ENCODE measurements at regions not wholly inside any gene's neighbourhood (a gene's known extent, or its start where the extent isn't known, plus 50 kb on each side); places are given as distances from the start of the nearest gene placed in this dataset.
"Not testable (repeated sequence)": the region's sequence is repeated elsewhere in the genome, so short reads cannot be mapped to it uniquely, and the experiment has no call there.

- FAIRE-seq (no peak), DNase-seq (ENCODE audit: low spot score in 2 of 2) (no peak)
Observed at GRCh38 chrX:40530509-40530908, 50.3 kb upstream of the ATP6AP2 start.

GRCh38 chrX:40527543-40527942 is 53.2 kb upstream of the ATP6AP2 start:
- no peak for DNase-seq (ENCODE audit: low spot score in 2 of 2)
- no peak for FAIRE-seq

- DNase-seq (ENCODE audit: low spot score in 2 of 2) (no peak), FAIRE-seq (no peak)
Observed at GRCh38 chrX:40526412-40526811, 54.4 kb upstream of the ATP6AP2 start.

GRCh38 chrX:40525901-40526300 is 54.9 kb upstream of the ATP6AP2 start:
- not testable (repeated sequence) for FAIRE-seq; DNase-seq (ENCODE audit: low spot score in 2 of 2)

GRCh38 chrX:40524423-40524822 is 56.3 kb upstream of the ATP6AP2 start:
- FAIRE-seq (no peak), DNase-seq (ENCODE audit: low spot score in 2 of 2) (no peak)

GRCh38 chrX:40523852-40524251 is 56.9 kb upstream of the ATP6AP2 start:
- DNase-seq (ENCODE audit: low spot score in 2 of 2) (no peak), FAIRE-seq (no peak)

GRCh38 chrX:40521868-40522450 is 58.8 kb upstream of the ATP6AP2 start:
- FAIRE-seq (no peak), DNase-seq (ENCODE audit: low spot score in 2 of 2) (no peak)

- DNase-seq (ENCODE audit: low spot score in 2 of 2) (no peak), FAIRE-seq (no peak)
Observed at GRCh38 chrX:40514376-40514775, 66.4 kb upstream of the ATP6AP2 start.

GRCh38 chrX:40513835-40514234 is 66.9 kb upstream of the ATP6AP2 start:
- DNase-seq (ENCODE audit: low spot score in 2 of 2) (no peak), FAIRE-seq (no peak)

- FAIRE-seq (no peak), DNase-seq (ENCODE audit: low spot score in 2 of 2) (no peak)
Observed at GRCh38 chrX:40513012-40513411, 67.8 kb upstream of the ATP6AP2 start.

- FAIRE-seq = no peak
- DNase-seq (ENCODE audit: low spot score in 2 of 2) = no peak
Observed at GRCh38 chrX:40511258-40511657, 69.5 kb upstream of the ATP6AP2 start.

- FAIRE-seq = no peak
- no peak for DNase-seq (ENCODE audit: low spot score in 2 of 2)
Observed at GRCh38 chrX:40508560-40508959, 72.2 kb upstream of the ATP6AP2 start.

GRCh38 chrX:40506201-40506985 is 74.4 kb upstream of the ATP6AP2 start:
- FAIRE-seq (no peak), DNase-seq (ENCODE audit: low spot score in 2 of 2) (no peak)

- FAIRE-seq (no peak), DNase-seq (ENCODE audit: low spot score in 2 of 2) (no peak)
Observed at GRCh38 chrX:40504801-40505605, 75.8 kb upstream of the ATP6AP2 start.

- FAIRE-seq = no peak
Observed at GRCh38 chrX:40503094-40503493, 77.7 kb upstream of the ATP6AP2 start.

GRCh38 chrX:40502688-40503087 is 78.1 kb upstream of the ATP6AP2 start:
- no peak for FAIRE-seq
- no peak for DNase-seq (ENCODE audit: low spot score in 2 of 2)

More at GRCh38 chrX:40503094-40503493, 77.7 kb upstream of the ATP6AP2 start:
- no peak for DNase-seq (ENCODE audit: low spot score in 2 of 2)

- DNase-seq (ENCODE audit: low spot score in 2 of 2) (no peak), FAIRE-seq (no peak)
Observed at GRCh38 chrX:40501164-40501855, 79.5 kb upstream of the ATP6AP2 start.

- FAIRE-seq (no peak), DNase-seq (ENCODE audit: low spot score in 2 of 2) (peak in 1 of 2 donors; percentile 13)
Observed at GRCh38 chrX:40496728-40497127, 84.0 kb upstream of the ATP6AP2 start.

GRCh38 chrX:40495659-40496058 is 85.1 kb upstream of the ATP6AP2 start:
- FAIRE-seq = no peak
- no peak for DNase-seq (ENCODE audit: low spot score in 2 of 2)

- no peak for FAIRE-seq
- no peak for DNase-seq (ENCODE audit: low spot score in 2 of 2)
Observed at GRCh38 chrX:40494005-40494404, 86.8 kb upstream of the ATP6AP2 start.

- no peak for DNase-seq (ENCODE audit: low spot score in 2 of 2)
Observed at GRCh38 chrX:40488296-40488695, 92.5 kb upstream of the ATP6AP2 start.

More at GRCh38 chrX:40488296-40488695, 92.5 kb upstream of the ATP6AP2 start:
- FAIRE-seq = no peak
